HG03460 (cell line): ENCODE measurements at regions not wholly inside any gene's neighbourhood (a gene's known extent, or its start where the extent isn't known, plus 50 kb on each side); places are given as distances from the start of the nearest gene placed in this dataset.

Source experiments
- ATAC-seq: cut with Tn5 transposase; IDR thresholded peaks from one replicate; pipeline ENCODE4 v1.9.1; 2021; ENCODE audit not compliant: unreplicated experiment

- ATAC-seq, result no peak
These were observed 273.3 kb upstream of the JARID2 start for GRCh38 chr6:14972379-14973067.

GRCh38 chr6:14974372-14974771 is 271.5 kb upstream of the JARID2 start:
- ATAC-seq, result no peak

GRCh38 chr6:14974792-14975470 is 270.9 kb upstream of the JARID2 start:
- ATAC-seq, result no peak

- ATAC-seq, result no peak
These were observed 270.4 kb upstream of the JARID2 start for GRCh38 chr6:14975471-14975817.

DNA sequence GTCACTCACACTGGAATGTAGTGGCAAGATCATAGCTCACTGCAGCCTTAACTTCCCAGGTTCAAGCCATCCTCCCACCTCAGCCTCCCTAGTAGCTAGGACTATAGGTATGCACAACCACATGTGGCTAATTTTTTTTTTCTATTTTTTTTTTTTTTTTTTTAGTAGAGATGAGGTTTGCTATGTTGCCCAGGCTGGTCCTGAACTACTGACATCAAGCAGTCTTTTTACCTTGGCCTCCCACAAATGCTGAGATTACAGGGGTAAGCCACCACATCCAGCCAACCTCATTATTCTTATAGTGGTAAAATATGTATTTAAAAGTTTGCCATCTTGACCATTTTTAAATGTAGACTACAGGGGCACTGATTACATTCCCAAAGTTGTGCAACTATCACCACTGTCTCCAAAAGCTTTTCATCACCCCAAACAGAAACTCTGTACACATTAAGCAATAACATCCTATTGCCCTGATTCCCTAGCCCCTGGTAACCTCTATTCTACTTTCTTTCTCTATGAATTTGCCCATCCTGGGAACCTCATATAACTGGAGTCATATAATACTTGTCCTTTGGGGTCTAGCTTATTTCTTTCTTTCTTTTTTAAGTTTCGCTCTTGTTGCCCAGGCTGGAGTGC is 268.0 kb upstream of the JARID2 start:
- ATAC-seq, result no peak

DNA sequence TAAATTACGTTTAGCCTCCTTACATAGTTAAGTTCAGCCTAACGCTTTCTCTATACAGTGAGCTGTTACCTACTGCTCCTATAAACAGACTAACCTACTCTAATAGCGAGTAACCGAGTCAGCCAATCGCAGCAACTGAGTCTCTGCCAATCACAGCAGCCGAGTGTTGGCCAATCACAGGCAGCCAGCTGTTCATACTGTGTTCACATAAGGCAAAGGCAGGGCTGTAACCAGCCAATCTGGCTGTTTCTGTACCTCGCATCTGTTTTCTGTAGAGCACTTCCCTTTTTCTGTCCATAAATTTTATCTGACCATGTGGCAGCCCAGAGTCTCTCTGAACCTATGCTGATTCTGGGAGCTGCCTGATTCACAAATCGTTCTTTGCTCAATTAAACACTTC is 263.9 kb upstream of the JARID2 start:
- no peak for ATAC-seq

DNA sequence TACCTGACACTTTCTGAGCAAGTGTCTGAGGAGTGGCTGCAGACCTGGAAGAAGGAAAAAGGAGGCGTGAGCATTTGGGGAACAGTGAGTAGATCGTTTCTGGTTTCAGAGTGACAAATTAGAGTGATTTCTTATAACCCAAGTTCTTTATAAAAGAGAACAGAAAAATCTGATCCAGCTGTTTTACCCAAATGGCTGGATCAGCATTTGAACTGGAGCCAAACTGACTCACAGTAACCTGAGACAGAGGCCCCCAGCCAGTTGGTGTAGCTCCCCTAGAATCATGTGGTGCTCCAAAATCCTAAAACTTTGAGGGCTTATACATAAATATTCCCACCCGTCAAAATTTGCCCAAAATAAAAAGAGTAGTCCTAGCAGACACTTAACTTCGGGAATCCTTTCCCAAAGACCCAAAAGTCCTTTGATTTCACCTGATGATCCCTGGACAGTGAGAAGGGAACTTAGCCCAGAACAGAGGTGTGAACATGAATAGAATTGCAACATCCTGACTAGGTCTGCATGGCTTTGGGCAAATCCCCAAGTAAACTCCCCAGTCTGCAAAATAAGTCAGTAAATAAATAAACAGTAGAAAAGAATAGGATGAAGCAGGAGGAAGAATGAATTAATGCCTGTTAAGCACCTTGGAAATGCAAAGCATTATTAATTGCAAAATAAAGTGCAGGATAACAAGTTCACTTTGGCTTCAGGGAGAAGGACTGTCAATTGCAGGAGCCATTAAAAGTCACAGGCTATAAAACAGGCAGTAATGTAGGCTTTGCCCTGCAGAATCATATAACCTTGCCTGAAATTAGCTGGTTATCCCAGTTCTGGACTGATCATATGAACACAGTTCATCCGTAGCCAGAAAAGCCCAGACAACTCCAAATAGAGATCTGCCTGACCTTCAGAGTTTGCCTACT is 262.0 kb upstream of the JARID2 start:
- ATAC-seq, result no peak

- ATAC-seq, result no peak
These were observed 261.4 kb upstream of the JARID2 start for GRCh38 chr6:14984519-14984853.

DNA sequence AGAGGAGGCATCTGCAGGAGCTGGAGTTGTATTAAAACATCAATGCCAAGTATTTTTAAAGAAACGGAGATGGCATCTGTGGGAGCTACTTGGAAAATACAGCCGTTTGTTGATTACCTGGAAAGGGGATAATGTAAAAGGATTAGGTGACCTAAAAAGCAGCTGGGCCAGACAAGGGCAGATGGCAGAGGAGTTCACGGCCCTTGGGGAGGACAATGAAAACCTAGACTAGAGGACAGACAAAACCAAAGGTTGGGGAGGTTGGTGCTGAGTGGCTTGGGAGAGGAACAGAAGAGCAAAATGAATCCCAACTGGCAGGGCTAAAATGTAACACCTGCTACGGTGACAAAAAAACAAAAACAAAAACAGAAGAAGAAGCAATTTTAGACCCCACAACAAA is 260.5 kb upstream of the JARID2 start:
- no peak for ATAC-seq

DNA sequence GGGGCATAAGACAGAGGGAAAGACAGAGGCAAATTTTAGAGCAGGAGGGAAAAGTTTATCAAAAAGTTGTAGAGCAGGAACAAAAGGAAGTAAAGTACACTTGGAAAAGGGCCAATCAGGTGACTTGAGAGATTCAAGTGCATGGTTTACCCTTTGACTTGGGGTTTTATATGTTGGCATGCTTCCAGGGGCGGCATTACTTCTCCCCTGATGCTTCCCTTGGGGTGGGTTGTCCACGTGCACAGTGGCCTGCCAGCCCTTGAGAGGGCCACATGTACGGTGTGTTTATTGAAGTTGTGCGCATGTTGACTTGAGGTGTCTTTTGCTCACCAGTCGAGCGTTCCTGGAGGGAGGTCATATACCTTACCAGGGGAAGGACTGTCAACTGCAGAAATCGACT is 259.5 kb upstream of the JARID2 start:
- no peak for ATAC-seq

DNA sequence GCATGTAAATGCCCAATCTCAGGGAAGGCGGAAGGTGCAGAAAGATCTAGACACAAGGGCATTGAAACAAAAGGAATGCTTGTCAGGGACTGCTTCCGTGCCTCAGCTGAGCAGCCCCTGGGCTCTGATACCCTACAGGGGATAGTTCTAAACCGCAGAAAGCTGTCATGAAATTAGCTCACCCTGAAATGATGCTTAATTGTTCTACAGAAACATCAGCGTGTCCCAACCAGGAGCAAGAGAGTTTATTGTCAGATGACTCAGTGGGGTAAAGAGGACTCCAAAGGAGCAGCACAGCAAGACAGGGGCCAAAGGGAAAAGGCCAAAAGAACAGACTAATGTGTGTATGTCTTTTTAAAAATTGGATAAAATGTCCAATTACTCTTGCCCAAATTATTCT is 258.4 kb upstream of the JARID2 start:
- no peak for ATAC-seq

GRCh38 chr6:14992382-14992781 is 253.5 kb upstream of the JARID2 start:
- ATAC-seq, result no peak

- no peak for ATAC-seq
These were observed 250.7 kb upstream of the JARID2 start for GRCh38 chr6:14995208-14995607.

DNA sequence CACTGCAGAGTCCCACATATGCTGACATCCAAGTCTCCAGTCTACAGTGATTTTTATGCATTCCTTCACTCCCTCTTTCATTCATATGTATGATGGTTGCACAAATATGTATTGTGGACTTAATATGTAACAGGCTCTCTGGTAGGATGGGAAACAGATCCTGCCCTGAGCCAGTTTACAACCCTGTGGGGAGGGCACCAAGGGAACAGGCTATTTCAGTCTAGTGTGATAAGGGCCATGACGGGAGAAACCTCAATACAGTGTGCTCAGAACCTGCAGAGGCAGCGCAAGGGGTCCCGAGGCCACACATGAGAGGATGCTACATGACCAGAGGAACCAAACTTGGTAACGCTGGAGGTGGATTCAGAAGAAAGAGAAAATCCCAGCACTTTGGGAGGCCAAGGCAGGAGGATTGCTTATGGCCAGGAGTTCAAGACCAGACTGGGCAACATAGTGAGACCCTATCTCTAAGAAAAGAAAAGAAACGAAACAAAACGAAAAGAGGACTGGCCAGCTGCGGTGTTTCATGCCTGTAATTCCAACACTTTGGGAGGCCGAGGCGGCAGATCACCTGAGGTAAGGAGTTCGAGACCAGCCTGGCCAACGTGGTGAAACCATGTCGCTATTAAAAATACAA is 249.8 kb upstream of the JARID2 start:
- no peak for ATAC-seq

GRCh38 chr6:14996892-14997291 is 249.0 kb upstream of the JARID2 start:
- no peak for ATAC-seq

- ATAC-seq, result no peak
These were observed 248.4 kb upstream of the JARID2 start for GRCh38 chr6:14997507-14997906.

DNA sequence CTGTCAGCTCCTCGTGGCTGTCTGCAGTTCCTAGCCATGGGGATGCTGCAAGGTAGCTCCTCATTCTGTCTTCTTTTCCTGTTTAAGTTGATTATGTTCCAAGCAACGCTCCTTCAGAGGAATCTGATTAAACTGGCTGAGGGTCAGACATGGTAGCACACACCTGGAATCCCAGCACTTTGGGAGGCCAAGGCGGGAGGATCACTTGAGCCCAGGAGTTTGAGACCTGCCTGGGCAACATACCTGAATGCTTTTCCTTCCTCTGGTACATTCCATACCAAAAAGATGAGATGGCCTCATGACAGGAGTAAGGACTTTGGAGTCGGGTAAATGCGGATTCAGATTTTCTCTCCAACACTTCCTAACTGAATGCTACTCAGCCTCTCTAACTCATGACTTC is 246.8 kb upstream of the JARID2 start:
- ATAC-seq, result no peak

GRCh38 chr6:15001326-15001910 is 244.5 kb upstream of the JARID2 start:
- ATAC-seq, result no peak

- no peak for ATAC-seq
These were observed 237.6 kb upstream of the JARID2 start for GRCh38 chr6:15008269-15008668.

- no peak for ATAC-seq
These were observed 230.9 kb upstream of the JARID2 start for GRCh38 chr6:15014958-15015357.

DNA sequence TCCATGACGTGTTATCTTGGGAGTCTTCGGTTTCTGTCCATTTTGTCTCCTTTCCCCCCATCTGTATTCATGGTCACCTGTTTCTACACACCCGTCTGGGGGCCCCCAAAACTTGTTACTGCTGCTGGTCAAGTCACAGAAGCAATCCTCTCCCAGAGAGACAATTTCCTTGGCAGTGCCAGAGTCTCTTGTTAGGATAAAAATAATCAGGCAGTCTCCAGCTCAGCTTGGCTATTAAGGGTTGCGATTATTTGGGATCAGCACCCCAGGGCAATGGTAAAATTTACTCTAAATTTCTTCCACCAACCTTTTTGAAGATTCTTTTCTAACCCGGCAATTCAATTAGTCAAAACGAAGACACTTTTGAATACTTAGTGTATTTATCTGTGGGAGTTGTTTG is 229.1 kb upstream of the JARID2 start:
- ATAC-seq, result no peak
